ENCODE measurements at regions not wholly inside any gene's neighbourhood (a gene's known extent, or its start where the extent isn't known, plus 50 kb on each side); places are given as distances from the start of the nearest gene placed in this dataset.
"Not testable (repeated sequence)": the region's sequence is repeated elsewhere in the genome, so short reads cannot be mapped to it uniquely, and the experiment has no call there.

DNA sequence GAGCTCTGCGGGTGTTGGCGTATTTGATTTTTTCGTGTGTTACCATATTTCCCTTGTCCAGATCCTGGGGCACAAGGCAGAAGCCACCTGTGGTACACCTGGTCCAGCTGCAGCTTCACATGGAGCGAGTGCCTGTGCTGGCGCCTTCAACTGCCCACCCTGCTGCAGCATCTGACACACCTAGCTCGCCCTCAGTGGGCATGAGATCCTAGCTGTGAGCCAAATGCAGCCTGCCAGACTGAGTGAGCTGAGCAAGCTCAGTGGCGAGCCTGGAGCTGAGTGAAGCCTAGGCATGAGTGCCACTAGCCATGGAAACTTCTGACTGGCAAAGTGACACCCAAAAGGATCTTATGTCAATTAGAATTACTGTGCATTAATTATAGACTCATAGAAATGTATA, 1226.8 kb upstream of the FLRT2 start:
- no peak overlapping the region for H3K4me3 ChIP-seq (ENCODE audit: low read length)
- TF ChIP-seq, protein P1, sequence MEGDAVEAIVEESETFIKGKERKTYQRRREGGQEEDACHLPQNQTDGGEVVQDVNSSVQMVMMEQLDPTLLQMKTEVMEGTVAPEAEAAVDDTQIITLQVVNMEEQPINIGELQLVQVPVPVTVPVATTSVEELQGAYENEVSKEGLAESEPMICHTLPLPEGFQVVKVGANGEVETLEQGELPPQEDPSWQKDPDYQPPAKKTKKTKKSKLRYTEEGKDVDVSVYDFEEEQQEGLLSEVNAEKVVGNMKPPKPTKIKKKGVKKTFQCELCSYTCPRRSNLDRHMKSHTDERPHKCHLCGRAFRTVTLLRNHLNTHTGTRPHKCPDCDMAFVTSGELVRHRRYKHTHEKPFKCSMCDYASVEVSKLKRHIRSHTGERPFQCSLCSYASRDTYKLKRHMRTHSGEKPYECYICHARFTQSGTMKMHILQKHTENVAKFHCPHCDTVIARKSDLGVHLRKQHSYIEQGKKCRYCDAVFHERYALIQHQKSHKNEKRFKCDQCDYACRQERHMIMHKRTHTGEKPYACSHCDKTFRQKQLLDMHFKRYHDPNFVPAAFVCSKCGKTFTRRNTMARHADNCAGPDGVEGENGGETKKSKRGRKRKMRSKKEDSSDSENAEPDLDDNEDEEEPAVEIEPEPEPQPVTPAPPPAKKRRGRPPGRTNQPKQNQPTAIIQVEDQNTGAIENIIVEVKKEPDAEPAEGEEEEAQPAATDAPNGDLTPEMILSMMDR (conservative IDR thresholded peaks at IDR 0.05; ENCODE audit: low read length): no peak
- DNase-seq (ENCODE audit: low read depth): no peak

- no peak overlapping the region for H3K4me3 ChIP-seq (ENCODE audit: low read length)
- DNase-seq (ENCODE audit: low read depth): no peak
- TF ChIP-seq, protein P1 (conservative IDR thresholded peaks at IDR 0.05; ENCODE audit: low read length): no peak
Measured at GRCh38 chr14:84312551-84312950, 1217.4 kb upstream of the FLRT2 start.

- H3K4me3 ChIP-seq (ENCODE audit: low read length): no peak overlapping the region
- DNase-seq (ENCODE audit: low read depth): no peak
- TF ChIP-seq, protein P1 (conservative IDR thresholded peaks at IDR 0.05; ENCODE audit: low read length): no peak
Measured at GRCh38 chr14:84323450-84323849, 1206.5 kb upstream of the FLRT2 start.

DNA sequence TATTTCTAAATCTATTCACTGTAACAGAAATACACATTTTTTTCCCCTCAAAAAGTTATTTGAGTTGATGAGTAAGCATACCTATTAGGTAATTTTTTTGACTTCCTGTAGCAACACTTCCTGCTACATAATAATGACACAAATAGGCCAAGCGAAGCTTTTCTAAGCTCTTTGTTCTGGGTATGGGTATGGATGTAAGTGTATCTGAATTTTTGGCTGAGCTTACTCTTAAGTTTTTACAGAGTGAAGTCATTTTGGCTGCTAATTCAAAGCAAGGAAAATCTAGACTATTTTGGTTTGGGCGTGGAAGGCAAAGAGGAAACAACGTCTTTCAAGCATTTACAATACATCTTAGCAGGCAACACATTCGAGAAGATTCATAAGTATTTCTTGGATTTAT, 1206.0 kb upstream of the FLRT2 start:
- H3K4me3 ChIP-seq (ENCODE audit: low read length): no peak overlapping the region
- TF ChIP-seq, protein P1 (conservative IDR thresholded peaks at IDR 0.05; ENCODE audit: low read length): no peak
- DNase-seq (ENCODE audit: low read depth): no peak

GRCh38 chr14:84336433-84336832, 1193.5 kb upstream of the FLRT2 start:
- no peak for DNase-seq (ENCODE audit: low read depth)
- TF ChIP-seq, protein P1 (conservative IDR thresholded peaks at IDR 0.05; ENCODE audit: low read length): no peak
- no peak overlapping the region for H3K4me3 ChIP-seq (ENCODE audit: low read length)

DNA sequence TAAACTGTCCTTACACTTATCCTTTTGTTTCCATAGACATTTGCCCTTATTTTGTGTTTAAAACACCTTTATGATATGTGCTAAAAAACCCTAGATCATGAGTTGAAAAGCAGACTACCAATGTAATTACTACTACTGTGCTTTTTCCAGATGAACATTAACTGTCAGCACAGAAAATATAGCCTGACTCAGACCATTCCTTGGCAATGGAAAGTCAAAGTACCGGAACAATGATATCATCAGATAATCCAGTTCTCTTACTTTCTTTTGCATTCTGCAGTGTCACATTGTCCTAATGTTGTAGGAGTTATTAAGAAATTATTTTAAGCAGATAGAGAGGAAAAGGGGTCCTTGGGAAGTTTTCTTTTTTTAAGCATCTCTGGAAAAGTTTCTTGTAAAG, 1189.0 kb upstream of the FLRT2 start:
- DNase-seq (ENCODE audit: low read depth): no peak
- H3K4me3 ChIP-seq (ENCODE audit: low read length): no peak overlapping the region
- TF ChIP-seq, protein P1 (conservative IDR thresholded peaks at IDR 0.05; ENCODE audit: low read length): no peak

DNA sequence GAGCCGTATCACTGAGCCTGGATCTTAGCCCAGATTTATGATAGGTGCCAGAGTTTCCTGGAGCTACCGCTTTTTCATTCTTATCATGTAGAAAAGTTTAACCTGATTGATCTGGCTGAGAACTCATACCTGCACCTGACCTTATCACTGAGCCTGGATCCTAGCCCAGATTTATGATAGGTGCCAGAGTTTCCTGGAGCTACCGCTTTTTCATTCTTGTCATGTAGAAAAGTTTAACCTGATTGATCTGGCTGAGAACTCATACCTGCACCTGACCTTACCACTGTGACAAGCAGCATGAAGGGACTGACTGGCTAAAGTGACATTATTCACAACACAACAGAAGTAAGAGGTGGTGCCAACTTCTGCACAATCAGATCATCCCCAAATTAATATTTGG, 1188.1 kb upstream of the FLRT2 start:
- DNase-seq (ENCODE audit: low read depth); H3K4me3 ChIP-seq (ENCODE audit: low read length): not testable (repeated sequence)

GRCh38 chr14:84343656-84344055, 1186.3 kb upstream of the FLRT2 start:
- no peak overlapping the region for H3K4me3 ChIP-seq (ENCODE audit: low read length)
- TF ChIP-seq, protein P1 (conservative IDR thresholded peaks at IDR 0.05; ENCODE audit: low read length): no peak

More at GRCh38 chr14:84343656-84344055, 1186.3 kb upstream of the FLRT2 start:
- DNase-seq (ENCODE audit: low read depth): no peak
